ENCODE measurements at regions not wholly inside any gene's neighbourhood (a gene's known extent, or its start where the extent isn't known, plus 50 kb on each side); places are given as distances from the start of the nearest gene placed in this dataset.

GRCh38 chr2:48829036-48829435 lies 73.5 kb upstream of the LHCGR start:
- H3K4me2 ChIP-seq (ENCODE audit: insufficient read depth, low read length): no peak overlapping the region
- no peaks in the 10 kb centered on the region for H3K9me3 ChIP-seq (ENCODE audit: low read depth, low read length)
- peaks cover 2% of the 10 kb centered on the region for H3K4me1 ChIP-seq (ENCODE audit: insufficient read depth, low read length)
- TF ChIP-seq CTCF (IDR thresholded peaks at IDR 0.05; ENCODE audit: extremely low read depth, low read depth, low read length): no peak
- no peak overlapping the region for H3K27ac ChIP-seq (ENCODE audit: low read depth, low read length)
- no peak overlapping the region for H2AFZ ChIP-seq (ENCODE audit: low read length)
- H3K79me2 ChIP-seq (ENCODE audit: insufficient read depth, low read length): no peaks in the 10 kb centered on the region
- DNase-seq (ENCODE audit: insufficient read length, low spot score, missing footprints): no peak
- no peaks in the 10 kb centered on the region for H3K27me3 ChIP-seq (ENCODE audit: insufficient read depth, low read length)
- H4K20me1 ChIP-seq (ENCODE audit: insufficient read depth, low read length): no peaks in the 10 kb centered on the region
- H3K36me3 ChIP-seq (ENCODE audit: insufficient read depth, low read length): no peaks in the 10 kb centered on the region
- H3K4me3 ChIP-seq (ENCODE audit: insufficient read depth, low read length): no peak overlapping the region

- H3K79me2 ChIP-seq (ENCODE audit: insufficient read depth, low read length): no peaks in the 10 kb centered on the region
- no peaks in the 10 kb centered on the region for H3K36me3 ChIP-seq (ENCODE audit: insufficient read depth, low read length)
- H3K27me3 ChIP-seq (ENCODE audit: insufficient read depth, low read length): no peaks in the 10 kb centered on the region
- H3K9me3 ChIP-seq (ENCODE audit: low read depth, low read length): no peaks in the 10 kb centered on the region
- DNase-seq (ENCODE audit: insufficient read length, low spot score, missing footprints): no peak
- peaks cover 2% of the 10 kb centered on the region for H3K4me1 ChIP-seq (ENCODE audit: insufficient read depth, low read length)
- H4K20me1 ChIP-seq (ENCODE audit: insufficient read depth, low read length): no peaks in the 10 kb centered on the region
- H3K4me3 ChIP-seq (ENCODE audit: insufficient read depth, low read length): no peak overlapping the region
- no peak for TF ChIP-seq CTCF (IDR thresholded peaks at IDR 0.05; ENCODE audit: extremely low read depth, low read depth, low read length)
- H2AFZ ChIP-seq (ENCODE audit: low read length): no peak overlapping the region
- no peak overlapping the region for H3K4me2 ChIP-seq (ENCODE audit: insufficient read depth, low read length)
- no peak overlapping the region for H3K27ac ChIP-seq (ENCODE audit: low read depth, low read length)
These were observed 71.5 kb upstream of the LHCGR start for GRCh38 chr2:48826986-48827385.

GRCh38 chr2:48824116-48824515 lies 68.6 kb upstream of the LHCGR start:
- no peak overlapping the region for H3K4me2 ChIP-seq (ENCODE audit: insufficient read depth, low read length)
- H3K9me3 ChIP-seq (ENCODE audit: low read depth, low read length): no peaks in the 10 kb centered on the region
- H3K27ac ChIP-seq (ENCODE audit: low read depth, low read length): no peak overlapping the region
- H2AFZ ChIP-seq (ENCODE audit: low read length): no peak overlapping the region
- H3K4me1 ChIP-seq (ENCODE audit: insufficient read depth, low read length): peaks cover 2% of the 10 kb centered on the region
- H4K20me1 ChIP-seq (ENCODE audit: insufficient read depth, low read length): no peaks in the 10 kb centered on the region
- DNase-seq (ENCODE audit: insufficient read length, low spot score, missing footprints): no peak
- H3K79me2 ChIP-seq (ENCODE audit: insufficient read depth, low read length): no peaks in the 10 kb centered on the region
- H3K27me3 ChIP-seq (ENCODE audit: insufficient read depth, low read length): no peaks in the 10 kb centered on the region
- TF ChIP-seq CTCF (IDR thresholded peaks at IDR 0.05; ENCODE audit: extremely low read depth, low read depth, low read length): no peak
- no peaks in the 10 kb centered on the region for H3K36me3 ChIP-seq (ENCODE audit: insufficient read depth, low read length)
- no peak overlapping the region for H3K4me3 ChIP-seq (ENCODE audit: insufficient read depth, low read length)

GRCh38 chr2:48819206-48819735 lies 63.7 kb upstream of the LHCGR start:
- no peak for DNase-seq (ENCODE audit: insufficient read length, low spot score, missing footprints)
- Histone ChIP-seq H3K4me2 (ENCODE audit: insufficient read depth, low read length) (no peak overlapping the region), H3K79me2 (ENCODE audit: insufficient read depth, low read length) (no peaks in the 10 kb centered on the region), H3K27me3 (ENCODE audit: insufficient read depth, low read length) (no peaks in the 10 kb centered on the region), H2AFZ (ENCODE audit: low read length) (no peak overlapping the region), H3K4me1 (ENCODE audit: insufficient read depth, low read length) (no peaks in the 10 kb centered on the region), H3K4me3 (ENCODE audit: insufficient read depth, low read length) (no peak overlapping the region), H4K20me1 (ENCODE audit: insufficient read depth, low read length) (no peaks in the 10 kb centered on the region), H3K36me3 (ENCODE audit: insufficient read depth, low read length) (no peaks in the 10 kb centered on the region), H3K27ac (ENCODE audit: low read depth, low read length) (no peak overlapping the region), H3K9me3 (ENCODE audit: low read depth, low read length) (no peaks in the 10 kb centered on the region)
- TF ChIP-seq CTCF (IDR thresholded peaks at IDR 0.05; ENCODE audit: extremely low read depth, low read depth, low read length): no peak

Data from osteoblast (primary cell).